GM23338 (cell line): ENCODE measurements at regions not wholly inside any gene's neighbourhood (a gene's known extent, or its start where the extent isn't known, plus 50 kb on each side); places are given as distances from the start of the nearest gene placed in this dataset.

Experiments used
- ATAC-seq: fragments of 200-7000 bp; cut with Tn5 transposase; 3 replicates; pipeline ENCODE4 v1.9.1; 2020
- DNase-seq: peaks from one replicate; pipeline ENCODE4 v3.0.0-alpha.2; 2015; ENCODE audit warnings: low spot score
- H2AFZ ChIP-seq: fragments of 200-600 bp; sonication (generic); 2 replicates; pipeline ENCODE4 v1.8.0; 2016; ENCODE audit warnings: antibody characterized with exemption, mild to moderate bottlenecking, moderate library complexity
- H3F3A ChIP-seq: fragments of 200-600 bp; sonication (generic); replicated peaks from 2 replicates; pipeline ENCODE4 v1.8.0; 2017; ENCODE audit warnings: antibody characterized with exemption, mixed run types, low read depth
- H3K27ac ChIP-seq: fragments of 200-600 bp; sonication (generic); 2 replicates; pipeline ENCODE4 v1.6.1; 2016; ENCODE audit warnings: low read depth
- H3K27me3 ChIP-seq: fragments of 200-600 bp; sonication (generic); 2 replicates; pipeline ENCODE4 v1.8.0; 2016; ENCODE audit warnings: mild to moderate bottlenecking, mixed run types, moderate library complexity; ENCODE audit not compliant: insufficient read depth
- H3K36me3 ChIP-seq: fragments of 200-600 bp; sonication (generic); 2 replicates; pipeline ENCODE4 v1.8.0; 2016; ENCODE audit warnings: mild to moderate bottlenecking; ENCODE audit not compliant: insufficient read depth
- H3K4me1 ChIP-seq: fragments of 200-600 bp; sonication (generic); 2 replicates; pipeline ENCODE4 v1.8.0; 2016; ENCODE audit warnings: mild to moderate bottlenecking, moderate library complexity; ENCODE audit not compliant: insufficient read depth
- H3K4me2 ChIP-seq: fragments of 200-600 bp; sonication (generic); 2 replicates; pipeline ENCODE4 v1.7.1; 2017; ENCODE audit warnings: mixed run types
- H3K4me3 ChIP-seq: fragments of 200-600 bp; sonication (generic); 2 replicates; pipeline ENCODE4 v1.6.1; 2016; ENCODE audit warnings: mixed run types
- H3K79me2 ChIP-seq: fragments of 200-600 bp; sonication (generic); replicated peaks from 2 replicates; pipeline ENCODE4 v1.8.0; 2017; ENCODE audit warnings: mild to moderate bottlenecking; ENCODE audit not compliant: insufficient read depth
- H3K9me2 ChIP-seq: fragments of 200-600 bp; sonication (generic); 2 replicates; pipeline ENCODE4 v1.8.0; 2017; ENCODE audit not compliant: insufficient read depth
- H4K20me1 ChIP-seq: fragments of 200-600 bp; sonication (generic); replicated peaks from 2 replicates; pipeline ENCODE4 v1.8.0; 2017; ENCODE audit warnings: mild to moderate bottlenecking; ENCODE audit not compliant: insufficient read depth
- H3K27ac Mint-ChIP-seq: 2 replicates; pipeline ENCODE4 v1.8.0; 2020; ENCODE audit warnings: inconsistent platforms, mild to moderate bottlenecking, moderate library complexity, mixed read lengths
- H3K27me3 Mint-ChIP-seq: 3 replicates; pipeline ENCODE4 v1.8.0; 2022; ENCODE audit warnings: low read depth, mild to moderate bottlenecking, moderate library complexity, mixed read lengths, inconsistent platforms; ENCODE audit not compliant: insufficient read depth, poor library complexity
- H3K36me3 Mint-ChIP-seq: 3 replicates; pipeline ENCODE4 v1.8.0; 2021; ENCODE audit warnings: low read depth, mild to moderate bottlenecking, inconsistent platforms, moderate library complexity, mixed read lengths
- H3K4me1 Mint-ChIP-seq: 3 replicates; pipeline ENCODE4 v1.8.0; 2020; ENCODE audit warnings: mild to moderate bottlenecking, inconsistent platforms, mixed read lengths
- H3K4me3 Mint-ChIP-seq: 3 replicates; pipeline ENCODE4 v1.8.0; 2021; ENCODE audit warnings: moderate library complexity, mild to moderate bottlenecking, inconsistent platforms, mixed read lengths
- H3K9me3 Mint-ChIP-seq: 3 replicates; pipeline ENCODE4 v1.8.0; 2020; ENCODE audit warnings: moderate library complexity, mild to moderate bottlenecking, inconsistent platforms, mixed read lengths
- CREB1 ChIP-seq: fragments of 250-450 bp; sonication (Bioruptor Pico); IDR thresholded peaks from 2 replicates; pipeline ENCODE4 v1.5.0; 2020; ENCODE audit warnings: low read depth, mild to moderate bottlenecking, moderate library complexity
- CTCF ChIP-seq, 2 experiments: fragments of 200-600 bp in 1 of 2; sonication (generic) in 1 of 2; conservative IDR thresholded peaks; 2 replicates each; pipeline versions ENCODE4 v1.5.1 to v1.6.1; 2016 to 2017; ENCODE audit warnings: antibody characterized with exemption in 2 of 2, low read depth in 2 of 2, mild to moderate bottlenecking in 2 of 2, moderate library complexity in 1 of 2
- ETS1 ChIP-seq: IDR thresholded peaks from 2 replicates; pipeline ENCODE4 v1.6.1; 2016; ENCODE audit warnings: antibody characterized with exemption
- EZH2 ChIP-seq: fragments of 200-600 bp; sonication (generic); IDR thresholded peaks from one replicate; pipeline ENCODE4 v1.8.0; 2017; ENCODE audit warnings: antibody characterized with exemption, mild to moderate bottlenecking, low read depth; ENCODE audit not compliant: unreplicated experiment
- EZH2phosphoT487 ChIP-seq: fragments of 200-600 bp; sonication (generic); IDR thresholded peaks from one replicate; pipeline ENCODE4 v1.8.1; 2018; ENCODE audit warnings: antibody characterized with exemption; ENCODE audit not compliant: unreplicated experiment
- JUNB ChIP-seq: IDR thresholded peaks from one replicate; pipeline ENCODE4 v1.6.1; 2016; ENCODE audit warnings: antibody characterized with exemption; ENCODE audit not compliant: unreplicated experiment
- NANOG ChIP-seq: IDR thresholded peaks from 2 replicates; pipeline ENCODE4 v1.6.1; 2016; ENCODE audit warnings: antibody characterized with exemption, borderline replicate concordance
- POLR2AphosphoS5 ChIP-seq: IDR thresholded peaks from 2 replicates; pipeline ENCODE4 v1.6.1; 2016; ENCODE audit warnings: antibody characterized with exemption, low read depth
- REST ChIP-seq: IDR thresholded peaks from one replicate; pipeline ENCODE4 v1.6.1; 2018; ENCODE audit warnings: antibody characterized with exemption; ENCODE audit not compliant: unreplicated experiment
- STAT1 ChIP-seq: IDR thresholded peaks from one replicate; pipeline ENCODE4 v1.6.1; 2016; ENCODE audit warnings: antibody characterized with exemption; ENCODE audit not compliant: unreplicated experiment
- ZNF114 ChIP-seq: fragments of 250-450 bp; sonication (Bioruptor Pico); IDR thresholded peaks from 2 replicates; pipeline ENCODE4 v1.5.0; 2020; ENCODE audit warnings: mild to moderate bottlenecking, moderate library complexity
- ZNF331 ChIP-seq: fragments of 250-450 bp; sonication (Bioruptor Pico); IDR thresholded peaks from 2 replicates; pipeline ENCODE4 v1.5.0; 2020; ENCODE audit warnings: low read depth, mild to moderate bottlenecking, moderate library complexity
- ZNF462 ChIP-seq: fragments of 250-450 bp; sonication (Bioruptor Pico); IDR thresholded peaks from 2 replicates; pipeline ENCODE4 v1.5.0; 2020; ENCODE audit warnings: mild to moderate bottlenecking, moderate library complexity

- H3K36me3 ChIP-seq, result no peaks in the 10 kb centered on the region
- no peaks in the 10 kb centered on the region for H3K27me3 ChIP-seq
- H3K27ac Mint-ChIP-seq, result no peak overlapping the region
- TF ChIP-seq ZNF331 (CRISPR knock-in tag) (no peak), CREB1 (no peak), ZNF462 (CRISPR knock-in tag) (no peak), NANOG (no peak), STAT1 (no peak), EZH2 (no peak), REST (no peak), JUNB (no peak), POLR2AphosphoS5 (no peak), ETS1 (no peak), EZH2phosphoT487 (no peak), CTCF (conservative IDR thresholded peaks at IDR 0.05; ENCODE audit: low read depth in 2 of 2) (no peak), ZNF114 (no peak)
- no peak overlapping the region for H3K4me3 Mint-ChIP-seq
- H3K4me1 Mint-ChIP-seq, result no peaks in the 10 kb centered on the region
- no peak overlapping the region for H3K4me2 ChIP-seq
- no peaks in the 10 kb centered on the region for H3K9me3 Mint-ChIP-seq
- no peaks in the 10 kb centered on the region for H3K27me3 Mint-ChIP-seq
- no peaks in the 10 kb centered on the region for H3K9me2 ChIP-seq
- no peaks in the 10 kb centered on the region for H4K20me1 ChIP-seq
- no peaks in the 10 kb centered on the region for H3K79me2 ChIP-seq
- H3K36me3 Mint-ChIP-seq, result no peaks in the 10 kb centered on the region
- H3K27ac ChIP-seq, result no peak overlapping the region
- no peak overlapping the region for H3K4me3 ChIP-seq
- H2AFZ ChIP-seq, result no peak overlapping the region
- no peaks in the 10 kb centered on the region for H3F3A ChIP-seq
- no peaks in the 10 kb centered on the region for H3K4me1 ChIP-seq
- no peak for ATAC-seq
- DNase-seq, result no peak
These were observed 148.8 kb upstream of the DCN start for GRCh38 chr12:91331371-91331770.
